Liver (tissue), 8 donors: ENCODE measurements at regions not wholly inside any gene's neighbourhood (a gene's known extent, or its start where the extent isn't known, plus 50 kb on each side); places are given as distances from the start of the nearest gene placed in this dataset.

ENCODE experiments used
- DNase-seq: peaks from one replicate; pipeline ENCODE4 v3.0.0-alpha.2; 2017; ENCODE audit warnings: low spot score
- H3K27ac ChIP-seq, 2 donors: one replicate each; pipeline ENCODE4 v1.7.0; 2013; ENCODE audit warnings: inconsistent platforms in 2 of 2, low read length in 2 of 2, control low read depth in 1 of 2, low read depth in 1 of 2, mild to moderate bottlenecking in 1 of 2
- H3K27me3 ChIP-seq, 4 donors: one replicate each; pipeline versions ENCODE4 v1.6.1 to v1.7.0; 2013; ENCODE audit warnings: low read length in 3 of 4, inconsistent platforms in 1 of 4, mild to moderate bottlenecking in 1 of 4, moderate library complexity in 1 of 4; ENCODE audit not compliant: control insufficient read depth in 4 of 4, insufficient read depth in 4 of 4
- H3K36me3 ChIP-seq, 4 donors: one replicate each; pipeline versions ENCODE4 v1.6.1 to v1.7.0; 2013; ENCODE audit warnings: low read length in 3 of 4, mild to moderate bottlenecking in 3 of 4, low read depth in 1 of 4, moderate library complexity in 1 of 4; ENCODE audit not compliant: control insufficient read depth in 4 of 4, insufficient read depth in 3 of 4
- H3K4me1 ChIP-seq, 4 donors: one replicate each; pipeline versions ENCODE4 v1.6.1 to v1.7.0; 2013; ENCODE audit warnings: low read length in 3 of 4, mild to moderate bottlenecking in 3 of 4, moderate library complexity in 1 of 4; ENCODE audit not compliant: control insufficient read depth in 4 of 4, insufficient read depth in 4 of 4
- H3K4me3 ChIP-seq, 3 donors: one replicate each; pipeline versions ENCODE4 v1.6.1 to v1.7.0; 2013; ENCODE audit warnings: low read length in 3 of 3, control low read depth in 1 of 3, low read depth in 1 of 3, mild to moderate bottlenecking in 1 of 3
- H3K9ac ChIP-seq, 2 donors: one replicate each; pipeline ENCODE4 v1.7.0; 2013; ENCODE audit warnings: low read length in 2 of 2, mild to moderate bottlenecking in 2 of 2, moderate library complexity in 2 of 2, control low read depth in 1 of 2, low read depth in 1 of 2
- H3K9me3 ChIP-seq, 4 donors: one replicate each; pipeline versions ENCODE4 v1.6.1 to v1.7.0; 2013; ENCODE audit warnings: low read length in 3 of 4; ENCODE audit not compliant: control insufficient read depth in 4 of 4
- EGR1 ChIP-seq, 2 donors: IDR thresholded peaks; 2 replicates each; pipeline ENCODE4 v1.6.1; 2016 to 2018; ENCODE audit warnings: antibody characterized with exemption in 2 of 2, low read depth in 2 of 2
- FOXA1 ChIP-seq: IDR thresholded peaks from 2 replicates; pipeline ENCODE4 v1.6.1; 2016; ENCODE audit warnings: antibody characterized with exemption
- FOXA2 ChIP-seq: IDR thresholded peaks from 2 replicates; pipeline ENCODE4 v1.6.1; 2016; ENCODE audit warnings: antibody characterized with exemption
- GABPA ChIP-seq, 2 donors: IDR thresholded peaks in 1 of 2; conservative IDR thresholded peaks in 1 of 2; 2 replicates each; pipeline ENCODE4 v1.6.1; 2016; ENCODE audit warnings: antibody characterized with exemption in 2 of 2, mild to moderate bottlenecking in 1 of 2, moderate library complexity in 1 of 2
- HNF4A ChIP-seq, 2 donors: conservative IDR thresholded peaks; 2 replicates each; pipeline ENCODE4 v1.6.1; 2016; ENCODE audit warnings: antibody characterized with exemption in 2 of 2, mild to moderate bottlenecking in 2 of 2
- HNF4G ChIP-seq: IDR thresholded peaks from 2 replicates; pipeline ENCODE4 v1.6.1; 2016; ENCODE audit warnings: antibody characterized with exemption
- JUND ChIP-seq, 2 donors: IDR thresholded peaks; 2 replicates each; pipeline ENCODE4 v1.6.1; 2016; ENCODE audit warnings: antibody characterized with exemption in 2 of 2
- RAD21 ChIP-seq, 2 donors: IDR thresholded peaks; 2 replicates each; pipeline ENCODE4 v1.6.1; 2016; ENCODE audit warnings: antibody characterized with exemption in 2 of 2, mild to moderate bottlenecking in 2 of 2
- SP1 ChIP-seq: IDR thresholded peaks from 2 replicates; pipeline ENCODE4 v1.6.1; 2018; ENCODE audit warnings: antibody characterized with exemption, mild to moderate bottlenecking
- WGBS: extraction: QIAGEN DNeasy Blood & Tissue Kit; methylation state at CpG from one replicate; pipeline ENCODE4 v1.1.7; 2013; 5-methylcytosine and 5-hydroxymethylcytosine counted together
- TF ChIP-seq, protein P1 (sequence below): IDR thresholded peaks from 2 replicates; pipeline ENCODE4 v1.6.1; 2016; ENCODE audit warnings: antibody characterized with exemption
- TF ChIP-seq, protein P2 (sequence below): fragments of 150-350 bp; IDR thresholded peaks from 2 replicates; pipeline ENCODE4 v1.5.1; 2017; ENCODE audit warnings: improper control_type of control experiment, low read depth, low read length; ENCODE audit not compliant: missing input control
- TF ChIP-seq, protein P3 (sequence below): IDR thresholded peaks from 2 replicates; pipeline ENCODE4 v1.6.1; 2016; ENCODE audit warnings: antibody characterized with exemption
- TF ChIP-seq, protein P4 (sequence below): IDR thresholded peaks from 2 replicates; pipeline ENCODE4 v1.6.1; 2016; ENCODE audit warnings: antibody characterized with exemption
- TF ChIP-seq, protein P5 (sequence below): IDR thresholded peaks from 2 replicates; pipeline ENCODE4 v1.6.1; 2016; ENCODE audit warnings: antibody characterized with exemption, mild to moderate bottlenecking
- donor health status: healthy.
- donor health status: healthy.
- donor health status: healthy.
- donor health status: healthy.
- donor health status: healthy.

DNA sequence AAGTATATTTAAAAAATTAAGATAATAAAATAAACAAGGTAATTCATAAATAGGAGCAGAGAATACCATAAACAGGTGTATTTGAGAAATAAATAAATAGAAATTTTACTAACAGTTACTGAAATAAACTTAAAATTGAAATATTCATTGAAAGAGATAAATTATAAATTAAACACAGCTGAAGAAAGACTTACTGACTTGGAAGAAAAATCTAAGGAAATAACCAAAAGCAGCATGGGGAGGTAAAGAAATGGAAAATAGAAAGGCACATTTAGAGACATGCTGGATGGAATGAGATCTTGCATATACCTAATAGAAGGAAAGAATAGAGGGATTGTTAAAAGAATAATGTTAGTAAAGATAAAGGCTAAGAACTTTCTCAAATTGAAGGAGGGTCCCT lies 96.3 kb downstream of the SOX11 start:
- Histone ChIP-seq H3K9ac (no peak overlapping the region), H3K27me3 (no peaks in the 10 kb centered on the region), H3K4me1 (no peaks in the 10 kb centered on the region), H3K9me3 (peaks cover 0 to 4% (median under 1%) of the 10 kb centered on the region in 4 donors), H3K27ac (no peak overlapping the region), H3K4me3 (no peak overlapping the region), H3K36me3 (no peaks in the 10 kb centered on the region)
- no peak for TF ChIP-seq EGR1 (IDR thresholded peaks at IDR 0.05; ENCODE audit: low read depth in 2 of 2)
- TF ChIP-seq SP1: no peak
- TF ChIP-seq JUND (IDR thresholded peaks at IDR 0.05): no peak
- TF ChIP-seq, protein P1, sequence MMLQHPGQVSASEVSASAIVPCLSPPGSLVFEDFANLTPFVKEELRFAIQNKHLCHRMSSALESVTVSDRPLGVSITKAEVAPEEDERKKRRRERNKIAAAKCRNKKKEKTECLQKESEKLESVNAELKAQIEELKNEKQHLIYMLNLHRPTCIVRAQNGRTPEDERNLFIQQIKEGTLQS: no peak
- TF ChIP-seq HNF4A (conservative IDR thresholded peaks at IDR 0.05): no peak
- TF ChIP-seq GABPA (IDR thresholded peaks at IDR 0.05 in 1 of 2, conservative IDR thresholded peaks at IDR 0.05 in 1 of 2): no peak
- TF ChIP-seq FOXA2: no peak
- TF ChIP-seq FOXA1: no peak
- TF ChIP-seq, protein P2, sequence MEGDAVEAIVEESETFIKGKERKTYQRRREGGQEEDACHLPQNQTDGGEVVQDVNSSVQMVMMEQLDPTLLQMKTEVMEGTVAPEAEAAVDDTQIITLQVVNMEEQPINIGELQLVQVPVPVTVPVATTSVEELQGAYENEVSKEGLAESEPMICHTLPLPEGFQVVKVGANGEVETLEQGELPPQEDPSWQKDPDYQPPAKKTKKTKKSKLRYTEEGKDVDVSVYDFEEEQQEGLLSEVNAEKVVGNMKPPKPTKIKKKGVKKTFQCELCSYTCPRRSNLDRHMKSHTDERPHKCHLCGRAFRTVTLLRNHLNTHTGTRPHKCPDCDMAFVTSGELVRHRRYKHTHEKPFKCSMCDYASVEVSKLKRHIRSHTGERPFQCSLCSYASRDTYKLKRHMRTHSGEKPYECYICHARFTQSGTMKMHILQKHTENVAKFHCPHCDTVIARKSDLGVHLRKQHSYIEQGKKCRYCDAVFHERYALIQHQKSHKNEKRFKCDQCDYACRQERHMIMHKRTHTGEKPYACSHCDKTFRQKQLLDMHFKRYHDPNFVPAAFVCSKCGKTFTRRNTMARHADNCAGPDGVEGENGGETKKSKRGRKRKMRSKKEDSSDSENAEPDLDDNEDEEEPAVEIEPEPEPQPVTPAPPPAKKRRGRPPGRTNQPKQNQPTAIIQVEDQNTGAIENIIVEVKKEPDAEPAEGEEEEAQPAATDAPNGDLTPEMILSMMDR: no peak
- TF ChIP-seq HNF4G: no peak
- TF ChIP-seq, protein P3, sequence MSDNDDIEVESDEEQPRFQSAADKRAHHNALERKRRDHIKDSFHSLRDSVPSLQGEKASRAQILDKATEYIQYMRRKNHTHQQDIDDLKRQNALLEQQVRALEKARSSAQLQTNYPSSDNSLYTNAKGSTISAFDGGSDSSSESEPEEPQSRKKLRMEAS: no peak
- TF ChIP-seq, protein P4, sequence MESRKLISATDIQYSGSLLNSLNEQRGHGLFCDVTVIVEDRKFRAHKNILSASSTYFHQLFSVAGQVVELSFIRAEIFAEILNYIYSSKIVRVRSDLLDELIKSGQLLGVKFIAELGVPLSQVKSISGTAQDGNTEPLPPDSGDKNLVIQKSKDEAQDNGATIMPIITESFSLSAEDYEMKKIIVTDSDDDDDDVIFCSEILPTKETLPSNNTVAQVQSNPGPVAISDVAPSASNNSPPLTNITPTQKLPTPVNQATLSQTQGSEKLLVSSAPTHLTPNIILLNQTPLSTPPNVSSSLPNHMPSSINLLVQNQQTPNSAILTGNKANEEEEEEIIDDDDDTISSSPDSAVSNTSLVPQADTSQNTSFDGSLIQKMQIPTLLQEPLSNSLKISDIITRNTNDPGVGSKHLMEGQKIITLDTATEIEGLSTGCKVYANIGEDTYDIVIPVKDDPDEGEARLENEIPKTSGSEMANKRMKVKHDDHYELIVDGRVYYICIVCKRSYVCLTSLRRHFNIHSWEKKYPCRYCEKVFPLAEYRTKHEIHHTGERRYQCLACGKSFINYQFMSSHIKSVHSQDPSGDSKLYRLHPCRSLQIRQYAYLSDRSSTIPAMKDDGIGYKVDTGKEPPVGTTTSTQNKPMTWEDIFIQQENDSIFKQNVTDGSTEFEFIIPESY: no peak
- TF ChIP-seq, protein P5, sequence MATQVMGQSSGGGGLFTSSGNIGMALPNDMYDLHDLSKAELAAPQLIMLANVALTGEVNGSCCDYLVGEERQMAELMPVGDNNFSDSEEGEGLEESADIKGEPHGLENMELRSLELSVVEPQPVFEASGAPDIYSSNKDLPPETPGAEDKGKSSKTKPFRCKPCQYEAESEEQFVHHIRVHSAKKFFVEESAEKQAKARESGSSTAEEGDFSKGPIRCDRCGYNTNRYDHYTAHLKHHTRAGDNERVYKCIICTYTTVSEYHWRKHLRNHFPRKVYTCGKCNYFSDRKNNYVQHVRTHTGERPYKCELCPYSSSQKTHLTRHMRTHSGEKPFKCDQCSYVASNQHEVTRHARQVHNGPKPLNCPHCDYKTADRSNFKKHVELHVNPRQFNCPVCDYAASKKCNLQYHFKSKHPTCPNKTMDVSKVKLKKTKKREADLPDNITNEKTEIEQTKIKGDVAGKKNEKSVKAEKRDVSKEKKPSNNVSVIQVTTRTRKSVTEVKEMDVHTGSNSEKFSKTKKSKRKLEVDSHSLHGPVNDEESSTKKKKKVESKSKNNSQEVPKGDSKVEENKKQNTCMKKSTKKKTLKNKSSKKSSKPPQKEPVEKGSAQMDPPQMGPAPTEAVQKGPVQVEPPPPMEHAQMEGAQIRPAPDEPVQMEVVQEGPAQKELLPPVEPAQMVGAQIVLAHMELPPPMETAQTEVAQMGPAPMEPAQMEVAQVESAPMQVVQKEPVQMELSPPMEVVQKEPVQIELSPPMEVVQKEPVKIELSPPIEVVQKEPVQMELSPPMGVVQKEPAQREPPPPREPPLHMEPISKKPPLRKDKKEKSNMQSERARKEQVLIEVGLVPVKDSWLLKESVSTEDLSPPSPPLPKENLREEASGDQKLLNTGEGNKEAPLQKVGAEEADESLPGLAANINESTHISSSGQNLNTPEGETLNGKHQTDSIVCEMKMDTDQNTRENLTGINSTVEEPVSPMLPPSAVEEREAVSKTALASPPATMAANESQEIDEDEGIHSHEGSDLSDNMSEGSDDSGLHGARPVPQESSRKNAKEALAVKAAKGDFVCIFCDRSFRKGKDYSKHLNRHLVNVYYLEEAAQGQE: no peak
- no peak for TF ChIP-seq RAD21 (IDR thresholded peaks at IDR 0.05)
- no peak for DNase-seq

DNA sequence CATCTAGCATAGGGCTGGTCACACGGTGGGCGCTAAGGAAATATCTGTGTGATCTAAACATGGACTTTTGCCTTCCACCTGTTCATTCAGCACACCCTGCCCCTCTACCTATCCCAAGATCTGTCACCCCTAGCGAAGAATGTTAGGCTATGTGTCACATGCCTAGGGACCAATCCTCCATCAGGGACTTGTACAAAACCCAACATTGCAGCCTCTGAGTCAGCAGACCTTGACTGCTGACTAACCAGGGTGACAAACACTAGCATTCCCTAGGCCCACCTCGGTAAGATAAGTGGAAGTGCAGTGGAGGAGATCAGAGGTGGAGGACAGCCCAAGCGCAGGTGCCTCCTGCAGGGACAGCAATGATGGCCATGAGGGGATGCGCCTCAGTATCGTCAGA lies 99.2 kb downstream of the SOX11 start:
- no peak for DNase-seq
- Histone ChIP-seq H3K27ac (no peak overlapping the region), H3K9ac (no peak overlapping the region), H3K27me3 (no peaks in the 10 kb centered on the region), H3K36me3 (no peaks in the 10 kb centered on the region), H3K9me3 (peaks cover 0 to 4% (median under 1%) of the 10 kb centered on the region in 4 donors), H3K4me3 (no peak overlapping the region), H3K4me1 (no peaks in the 10 kb centered on the region)
- 79% methylated on average over 7 of the region's 7 CpGs for WGBS
- TF ChIP-seq, protein P5: no peak
- TF ChIP-seq, protein P3: no peak
- no peak for TF ChIP-seq GABPA (IDR thresholded peaks at IDR 0.05 in 1 of 2, conservative IDR thresholded peaks at IDR 0.05 in 1 of 2)
